ENCODE measurements at regions not wholly inside any gene's neighbourhood (a gene's known extent, or its start where the extent isn't known, plus 50 kb on each side); places are given as distances from the start of the nearest gene placed in this dataset.

GRCh38 chr18:56545464-56545863 is 92.9 kb downstream of the TXNL1 start:
- no peak for ATAC-seq (ENCODE audit: poor library complexity)
- intact Hi-C loops (cut with DNase I), result no loop called here

GRCh38 chr18:56542476-56542875 is 95.9 kb downstream of the TXNL1 start:
- ATAC-seq (ENCODE audit: poor library complexity), result no peak
- intact Hi-C loops (cut with DNase I), result no loop called here
- no peak for DNase-seq

More at GRCh38 chr18:56545464-56545863, 92.9 kb downstream of the TXNL1 start:
- DNase-seq, result no peak

- intact Hi-C loops (cut with DNase I), result no loop called here
- no peak for DNase-seq
- no peak for ATAC-seq (ENCODE audit: poor library complexity)
Observed at GRCh38 chr18:56541793-56542192, 96.6 kb downstream of the TXNL1 start.

GRCh38 chr18:56541340-56541739 is 97.1 kb downstream of the TXNL1 start:
- intact Hi-C loops (cut with DNase I), result no loop called here
- ATAC-seq (ENCODE audit: poor library complexity) (no peak), DNase-seq (no peak)

- ATAC-seq (ENCODE audit: poor library complexity) (no peak), DNase-seq (no peak)
- intact Hi-C loops (cut with DNase I), result no loop called here
Observed at GRCh38 chr18:56538746-56539145, 99.6 kb downstream of the TXNL1 start.

- intact Hi-C loops (cut with DNase I), result no loop called here
- DNase-seq, result no peak
- no peak for ATAC-seq (ENCODE audit: poor library complexity)
Observed at GRCh38 chr18:56532176-56532840, 106.1 kb downstream of the TXNL1 start.

GRCh38 chr18:56522816-56523215 is 115.6 kb downstream of the TXNL1 start:
- DNase-seq (no peak), ATAC-seq (ENCODE audit: poor library complexity) (no peak)
- intact Hi-C loops (cut with DNase I), result no loop called here

GRCh38 chr18:56521263-56521662 is 117.1 kb downstream of the TXNL1 start:
- ATAC-seq (ENCODE audit: poor library complexity) (no peak), DNase-seq (no peak)
- intact Hi-C loops (cut with DNase I), result no loop called here

- intact Hi-C loops (cut with DNase I), result no loop called here
- DNase-seq, result no peak
- no peak for ATAC-seq (ENCODE audit: poor library complexity)
Observed at GRCh38 chr18:56517761-56518160, 120.6 kb downstream of the TXNL1 start.

- intact Hi-C loops (cut with DNase I), result no loop called here
- no peak for ATAC-seq (ENCODE audit: poor library complexity)
- no peak for DNase-seq
Observed at GRCh38 chr18:56517196-56517595, 121.2 kb downstream of the TXNL1 start.

GRCh38 chr18:56516789-56517188 is 121.6 kb downstream of the TXNL1 start:
- intact Hi-C loops (cut with DNase I), result no loop called here
- ATAC-seq (ENCODE audit: poor library complexity) (no peak), DNase-seq (no peak)

GRCh38 chr18:56515522-56515921 is 122.9 kb downstream of the TXNL1 start:
- intact Hi-C loops (cut with DNase I), result no loop called here
- DNase-seq (no peak), ATAC-seq (ENCODE audit: poor library complexity) (no peak)

GRCh38 chr18:56511996-56512395 is 126.4 kb downstream of the TXNL1 start:
- intact Hi-C loops (cut with DNase I), result no loop called here
- DNase-seq (no peak), ATAC-seq (ENCODE audit: poor library complexity) (no peak)

GRCh38 chr18:56510108-56510507 is 128.3 kb downstream of the TXNL1 start:
- intact Hi-C loops (cut with DNase I), result no loop called here
- no peak for ATAC-seq (ENCODE audit: poor library complexity)
- no peak for DNase-seq

- no peak for DNase-seq
- no peak for ATAC-seq (ENCODE audit: poor library complexity)
- intact Hi-C loops (cut with DNase I), result no loop called here
Observed at GRCh38 chr18:56509656-56510055, 128.7 kb downstream of the TXNL1 start.

GRCh38 chr18:56508370-56509036 is 129.9 kb downstream of the TXNL1 start:
- peak; percentile 73 for ATAC-seq (ENCODE audit: poor library complexity)
- no peak for DNase-seq
- intact Hi-C loops (cut with DNase I), result no loop called here

GRCh38 chr18:56505971-56506370 is 132.4 kb downstream of the TXNL1 start:
- intact Hi-C loops (cut with DNase I), result no loop called here
- ATAC-seq (ENCODE audit: poor library complexity), result no peak
- no peak for DNase-seq

GRCh38 chr18:56505293-56505692 is 133.1 kb downstream of the TXNL1 start:
- intact Hi-C loops (cut with DNase I), result no loop called here
- no peak for DNase-seq
- ATAC-seq (ENCODE audit: poor library complexity), result no peak

GRCh38 chr18:56501896-56502295 is 136.5 kb downstream of the TXNL1 start:
- ATAC-seq (ENCODE audit: poor library complexity) (no peak), DNase-seq (no peak)
- intact Hi-C loops (cut with DNase I), result no loop called here

- ATAC-seq (ENCODE audit: poor library complexity), result no peak
- intact Hi-C loops (cut with DNase I), result no loop called here
- no peak for DNase-seq
Observed at GRCh38 chr18:56495884-56496283, 142.5 kb downstream of the TXNL1 start.

- intact Hi-C loops (cut with DNase I), result no loop called here
- DNase-seq (no peak), ATAC-seq (ENCODE audit: poor library complexity) (no peak)
Observed at GRCh38 chr18:56493531-56493930, 144.9 kb downstream of the TXNL1 start.
